SU-DHL-6 (cell line): ENCODE measurements at regions not wholly inside any gene's neighbourhood (a gene's known extent, or its start where the extent isn't known, plus 50 kb on each side); places are given as distances from the start of the nearest gene placed in this dataset.

Experiments
- H2AFZ ChIP-seq: fragments of 200-600 bp; sonication (generic); 2 replicates; pipeline ENCODE4 v1.6.1; 2014; ENCODE audit warnings: low read depth, mild to moderate bottlenecking, moderate library complexity, mixed read lengths, antibody characterized with exemption, low read length; ENCODE audit not compliant: severe bottlenecking
- H3F3A ChIP-seq: fragments of 200-600 bp; shearing (Covaris generic); 2 replicates; pipeline ENCODE4 v1.6.0; 2016; ENCODE audit warnings: antibody characterized with exemption, mild to moderate bottlenecking; ENCODE audit not compliant: insufficient read depth
- H3K27ac ChIP-seq: fragments of 200-600 bp; sonication (generic); 2 replicates; pipeline ENCODE4 v1.5.1; 2016; ENCODE audit warnings: low read depth, mild to moderate bottlenecking, low read length, moderate library complexity, mixed read lengths
- H3K27me3 ChIP-seq: fragments of 200-600 bp; sonication (generic), shearing (Covaris generic); 2 replicates; pipeline ENCODE4 v1.6.0; 2014; ENCODE audit warnings: mild to moderate bottlenecking, low read length
- H3K36me3 ChIP-seq: fragments of 200-600 bp; sonication (generic); 2 replicates; pipeline ENCODE4 v1.6.1; 2014; ENCODE audit warnings: mild to moderate bottlenecking, low read length, mixed read lengths
- H3K4me2 ChIP-seq: fragments of 300-600, 200-600 bp; shearing (Covaris generic), sonication (generic); 2 replicates; pipeline ENCODE4 v1.6.0; 2014; ENCODE audit warnings: low read length, low read depth, mild to moderate bottlenecking; ENCODE audit not compliant: poor library complexity, severe bottlenecking
- H3K4me3 ChIP-seq: fragments of 200-600 bp; sonication (generic); 2 replicates; pipeline ENCODE4 v1.5.1; 2014; ENCODE audit warnings: antibody characterized with exemption, low read length, mild to moderate bottlenecking, mixed read lengths; ENCODE audit not compliant: insufficient read depth, poor library complexity, severe bottlenecking
- H3K79me2 ChIP-seq: fragments of 200-600 bp; sonication (generic); 2 replicates; pipeline ENCODE4 v1.6.1; 2014; ENCODE audit warnings: mild to moderate bottlenecking, low read length, moderate library complexity; ENCODE audit not compliant: insufficient read depth
- H3K9ac ChIP-seq: fragments of 200-600 bp; sonication (generic); 2 replicates; pipeline ENCODE4 v1.7.0; 2014; ENCODE audit warnings: mild to moderate bottlenecking, low read length
- H3K9me2 ChIP-seq: fragments of 200-600 bp; sonication (generic); replicated peaks from 2 replicates; pipeline ENCODE4 v1.6.1; 2014; ENCODE audit warnings: low read length; ENCODE audit not compliant: insufficient read depth
- H3K9me3 ChIP-seq: fragments of 200-600 bp; sonication (generic); 2 replicates; pipeline ENCODE4 v1.6.1; 2014; ENCODE audit warnings: low read length, mixed read lengths; ENCODE audit not compliant: insufficient read depth
- H4K20me1 ChIP-seq: fragments of 200-600 bp; sonication (generic); 2 replicates; pipeline ENCODE4 v1.6.1; 2014; ENCODE audit warnings: low read depth, mild to moderate bottlenecking, antibody characterized with exemption, low read length, moderate library complexity, mixed read lengths
- CTCF ChIP-seq: fragments of 200-600 bp; sonication (generic); IDR thresholded peaks from one replicate; pipeline ENCODE4 v1.5.1; 2017; ENCODE audit warnings: antibody characterized with exemption, mild to moderate bottlenecking, low read length, moderate library complexity; ENCODE audit not compliant: insufficient read depth, poor library complexity, severe bottlenecking
- EZH2phosphoT487 ChIP-seq: fragments of 200-600 bp; sonication (generic), shearing (Covaris generic); conservative IDR thresholded peaks from 2 replicates; pipeline ENCODE4 v1.6.1; 2018; ENCODE audit warnings: mild to moderate bottlenecking, antibody characterized with exemption, low read length, moderate library complexity, mixed read lengths

DNA sequence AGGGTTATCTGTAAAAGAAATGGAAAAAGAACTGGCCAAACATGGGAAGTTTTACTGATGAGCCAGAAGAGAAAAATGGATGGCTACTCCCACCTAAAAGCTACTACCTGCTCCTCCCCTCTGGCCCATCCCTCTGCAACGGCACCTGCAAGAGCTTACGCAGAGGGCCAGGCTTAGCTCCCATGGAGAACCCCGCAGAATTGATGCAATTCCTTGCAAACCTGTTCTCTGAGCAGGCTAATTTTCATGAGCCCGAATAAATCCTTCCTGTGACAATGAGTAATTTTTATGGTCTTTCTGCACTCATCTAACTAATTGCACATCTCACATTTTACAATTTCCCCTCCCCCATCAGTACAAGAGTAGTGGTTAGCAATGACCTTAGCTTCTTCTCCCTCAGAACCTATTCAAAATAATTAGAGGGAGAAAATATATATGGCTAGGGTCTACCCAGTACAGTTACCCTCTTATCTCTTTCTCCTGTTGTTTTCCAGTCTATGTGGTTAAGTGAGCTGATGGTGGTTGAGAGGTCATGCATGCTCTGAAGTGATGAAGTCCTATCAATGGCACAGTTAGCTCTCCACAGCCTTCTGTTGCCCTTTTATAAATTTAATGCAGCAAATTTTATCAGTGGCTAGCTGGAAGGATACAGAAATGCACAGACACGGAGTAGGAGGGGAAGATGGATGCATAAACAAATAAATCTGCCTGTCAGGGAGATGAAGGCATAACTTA lies 67.7 kb upstream of the NTF3 start:
- Histone ChIP-seq H3K9me2 (no peaks in the 10 kb centered on the region), H3K9ac (no peak overlapping the region)
- no peak for TF ChIP-seq CTCF
- no peak for TF ChIP-seq EZH2phosphoT487

DNA sequence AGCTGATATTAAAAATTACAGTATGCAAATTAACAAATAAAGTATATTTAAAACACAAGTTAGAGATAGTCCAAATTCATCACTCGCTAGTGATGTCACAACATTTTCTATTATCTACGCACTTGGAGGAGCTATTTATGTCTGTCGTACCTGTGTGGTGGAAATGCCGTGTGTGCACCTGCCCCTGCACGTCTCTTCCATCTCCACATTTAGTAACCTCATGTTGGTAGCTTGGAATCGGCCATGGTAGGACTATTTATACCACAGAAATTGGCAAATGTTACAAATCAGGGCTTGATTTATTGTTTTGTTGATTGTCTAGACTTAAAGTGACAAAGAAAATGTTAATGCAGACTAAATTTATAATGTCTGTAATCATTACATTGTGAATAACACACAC lies 62.6 kb upstream of the NTF3 start:
- Histone ChIP-seq H3K27me3 (no peaks in the 10 kb centered on the region), H2AFZ (no peak overlapping the region), H3K9me3 (no peaks in the 10 kb centered on the region), H3K27ac (no peak overlapping the region), H3K4me3 (no peak overlapping the region), H4K20me1 (no peaks in the 10 kb centered on the region), H3K9ac (no peak overlapping the region), H3K9me2 (no peaks in the 10 kb centered on the region), H3K4me2 (no peak overlapping the region), H3K36me3 (no peaks in the 10 kb centered on the region), H3K79me2 (no peaks in the 10 kb centered on the region), H3F3A (no peaks in the 10 kb centered on the region)
- TF ChIP-seq EZH2phosphoT487 = no peak
- no peak for TF ChIP-seq CTCF

More for the DNA sequence above, 67.7 kb upstream of the NTF3 start:
- Histone ChIP-seq H3K4me2 (no peak overlapping the region), H3F3A (no peaks in the 10 kb centered on the region), H3K36me3 (no peaks in the 10 kb centered on the region), H4K20me1 (no peaks in the 10 kb centered on the region), H3K27me3 (no peaks in the 10 kb centered on the region), H3K9me3 (no peaks in the 10 kb centered on the region), H3K4me3 (no peak overlapping the region), H3K79me2 (no peaks in the 10 kb centered on the region), H2AFZ (no peak overlapping the region), H3K27ac (no peak overlapping the region)

DNA sequence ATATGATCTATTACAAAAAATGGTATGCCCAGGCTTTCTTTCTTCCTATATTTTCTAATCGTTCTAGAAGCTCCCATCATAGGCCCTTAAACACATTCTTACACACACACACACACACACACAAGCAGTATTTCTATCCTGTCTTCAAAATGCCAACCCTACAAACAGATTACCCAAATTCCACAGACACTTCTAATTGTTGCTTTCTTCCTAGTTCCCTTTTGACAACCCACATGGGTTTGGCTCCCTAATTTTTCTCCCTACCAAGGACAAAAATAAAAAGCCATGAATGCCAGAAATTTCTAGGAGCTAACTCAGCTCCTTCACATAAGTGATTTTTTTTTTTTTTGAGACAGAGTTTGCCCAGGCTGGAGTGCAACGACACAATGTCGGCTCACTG lies 60.3 kb upstream of the NTF3 start:
- Histone ChIP-seq H3F3A (no peaks in the 10 kb centered on the region), H3K36me3 (no peaks in the 10 kb centered on the region), H3K9me2 (no peaks in the 10 kb centered on the region), H3K4me3 (no peak overlapping the region), H3K27ac (no peak overlapping the region), H3K79me2 (no peaks in the 10 kb centered on the region), H3K27me3 (no peaks in the 10 kb centered on the region), H3K4me2 (no peak overlapping the region), H4K20me1 (no peaks in the 10 kb centered on the region), H2AFZ (no peak overlapping the region), H3K9me3 (no peaks in the 10 kb centered on the region), H3K9ac (no peak overlapping the region)
- TF ChIP-seq EZH2phosphoT487 = no peak

DNA sequence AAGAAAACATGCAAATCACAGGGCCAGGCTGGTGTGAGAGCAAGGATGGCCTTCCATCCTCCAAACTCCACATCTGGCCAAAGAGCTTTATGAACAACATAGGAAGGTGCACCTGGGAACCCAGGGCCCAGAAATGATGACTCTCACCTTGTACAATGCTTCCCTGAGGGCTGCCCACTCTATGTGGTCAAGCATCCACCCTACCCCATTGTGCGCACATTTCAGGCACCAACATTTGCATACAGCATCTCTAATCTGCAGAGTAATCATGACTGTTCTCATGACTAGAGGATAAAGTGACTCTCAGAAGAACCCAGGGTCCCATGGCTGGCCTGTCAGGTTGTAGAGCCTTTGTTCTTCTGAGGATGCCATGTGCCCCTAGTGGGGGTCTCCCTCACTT lies 57.2 kb upstream of the NTF3 start:
- H3K9ac ChIP-seq = no peak overlapping the region
- no peaks in the 10 kb centered on the region for H3F3A ChIP-seq
- TF ChIP-seq CTCF = no peak
- TF ChIP-seq EZH2phosphoT487 = no peak
- H2AFZ ChIP-seq = no peak overlapping the region
- H3K79me2 ChIP-seq = no peaks in the 10 kb centered on the region
- H3K9me3 ChIP-seq = no peaks in the 10 kb centered on the region
- H3K9me2 ChIP-seq = no peaks in the 10 kb centered on the region
- H3K27me3 ChIP-seq = no peaks in the 10 kb centered on the region
- no peak overlapping the region for H3K4me3 ChIP-seq
- no peak overlapping the region for H3K27ac ChIP-seq
- no peak overlapping the region for H3K4me2 ChIP-seq
- no peaks in the 10 kb centered on the region for H4K20me1 ChIP-seq
- no peaks in the 10 kb centered on the region for H3K36me3 ChIP-seq
